Stomach (tissue), 8 donors: ENCODE measurements at regions not wholly inside any gene's neighbourhood (a gene's known extent, or its start where the extent isn't known, plus 50 kb on each side); places are given as distances from the start of the nearest gene placed in this dataset.

Experiments used
- DNase-seq, 2 donors: peaks; one replicate each; pipeline versions ENCODE4 v3.0.0 to v3.0.0-alpha.2; 2013 to 2019
- H3K27ac ChIP-seq, 5 donors: fragments of 200-600 bp in 4 of 5; sonication (generic) in 4 of 5; one replicate each; pipeline ENCODE4 v1.5.1; 2013 to 2019; ENCODE audit warnings: mild to moderate bottlenecking in 1 of 5, moderate library complexity in 1 of 5
- H3K27me3 ChIP-seq, 3 donors: fragments of 200-600 bp; sonication (generic); one replicate each; pipeline ENCODE4 v1.5.1; 2017 to 2019; ENCODE audit warnings: mixed run types in 1 of 3
- H3K36me3 ChIP-seq, 4 donors: fragments of 200-600 bp; sonication (generic); 1 replicate in 3 of 4; 2 replicates in 1 of 4; pipeline ENCODE4 v1.5.1; 2016 to 2019
- H3K4me1 ChIP-seq, 4 donors: fragments of 200-600 bp; sonication (generic); one replicate each; pipeline ENCODE4 v1.5.1; 2016 to 2019
- H3K4me3 ChIP-seq, 4 donors: fragments of 200-600 bp; sonication (generic) in 3 of 4; one replicate each; pipeline ENCODE4 v1.5.1; 2016 to 2019; ENCODE audit warnings: mild to moderate bottlenecking in 1 of 4
- H3K9me3 ChIP-seq, 4 donors: fragments of 200-600 bp; sonication (generic); one replicate each; pipeline ENCODE4 v1.5.1; 2016 to 2019
- CTCF ChIP-seq, 7 experiments: fragments of 450-650 bp in 4 of 7; fragments of 200-600 bp in 3 of 7; sonication (generic) in 3 of 7; IDR thresholded peaks; one replicate each; pipeline ENCODE4 v1.5.1; 2016 to 2019; ENCODE audit warnings: antibody characterized with exemption in 7 of 7, control low read depth in 2 of 7, mild to moderate bottlenecking in 1 of 7
- EP300 ChIP-seq: sonication (generic); formaldehyde crosslinking; IDR thresholded peaks from one replicate; pipeline ENCODE4 v1.6.1; 2017; ENCODE audit warnings: antibody characterized with exemption
- POLR2A ChIP-seq, 4 donors: fragments of 450-650 bp; IDR thresholded peaks; one replicate each; pipeline ENCODE4 v1.6.1; 2016; ENCODE audit warnings: antibody characterized with exemption in 4 of 4, control low read depth in 2 of 4, mild to moderate bottlenecking in 1 of 4, moderate library complexity in 1 of 4
- POLR2AphosphoS5 ChIP-seq, 3 donors: sonication (generic); formaldehyde crosslinking; IDR thresholded peaks; one replicate each; pipeline ENCODE4 v1.6.1; 2016; ENCODE audit warnings: antibody characterized with exemption in 3 of 3
- WGBS, 5 donors: extraction: QIAGEN DNeasy Blood & Tissue Kit in 3 of 5; methylation state at CpG; one replicate each; pipeline versions ENCODE4 v1.1.5 to v1.1.7; 2013 to 2018; 5-methylcytosine and 5-hydroxymethylcytosine counted together
- intact Hi-C: fragments of 100-400 bp; cut with DNase I; formaldehyde crosslinking; loops from one replicate; pipeline ENCODE4 v1.15.1; 2023; ENCODE audit warnings: low total_unique reads
- donor health status: healthy with polysubstance abuse.
- donor health status: Bipolar disorder and iron deficiency.
- donor health status: healthy.

DNA sequence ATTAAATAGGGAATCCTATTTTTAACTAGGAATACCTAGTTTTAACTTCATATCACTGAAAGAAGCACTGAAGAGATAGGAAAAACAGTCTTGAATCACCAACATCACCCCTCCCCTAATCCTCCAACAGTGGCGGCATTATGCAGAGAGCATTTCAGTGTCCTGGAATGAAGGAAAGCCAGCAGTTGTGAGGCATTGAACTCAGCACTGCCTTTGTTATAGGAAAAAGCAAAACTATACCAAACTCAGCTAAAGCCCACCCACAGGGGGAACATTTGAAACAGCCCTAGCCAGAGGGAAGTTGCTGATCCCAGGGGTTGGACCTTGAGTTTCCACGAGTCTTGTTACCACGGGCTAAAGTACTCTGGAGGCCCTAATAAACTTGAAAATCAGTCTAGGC lies 310.6 kb upstream of the EDIL3 start:
- Histone ChIP-seq H3K4me3 (no peak overlapping the region), H3K9me3 (peaks cover 0 to 15% (median 3%) of the 10 kb centered on the region in 4 donors), H3K27me3 (no peaks in the 10 kb centered on the region), H3K36me3 (no peaks in the 10 kb centered on the region), H3K27ac (no peak overlapping the region), H3K4me1 (no peaks in the 10 kb centered on the region)
- intact Hi-C loops, result no loop called here
- WGBS, 5 donors, result 86 to 90% (median 89%) methylated on average over 3 of the region's 3 CpGs
- TF ChIP-seq POLR2AphosphoS5 (IDR thresholded peaks at IDR 0.05), result no peak
- no peak for TF ChIP-seq CTCF (IDR thresholded peaks at IDR 0.05)
- no peak for TF ChIP-seq POLR2A (IDR thresholded peaks at IDR 0.05)
- no peak for TF ChIP-seq EP300
- no peak for DNase-seq

- Histone ChIP-seq H3K4me3 (no peak overlapping the region), H3K9me3 (peaks cover 0 to 15% (median 3%) of the 10 kb centered on the region in 4 donors), H3K4me1 (no peaks in the 10 kb centered on the region), H3K27ac (no peak overlapping the region), H3K27me3 (no peaks in the 10 kb centered on the region), H3K36me3 (no peaks in the 10 kb centered on the region)
- peak in 1 of 2 donors; percentile 2 for DNase-seq
- TF ChIP-seq POLR2AphosphoS5 (IDR thresholded peaks at IDR 0.05) (no peak), POLR2A (IDR thresholded peaks at IDR 0.05) (no peak), CTCF (IDR thresholded peaks at IDR 0.05) (no peak), EP300 (no peak)
- intact Hi-C loops, result no loop called here
- WGBS, 5 donors, result 61 to 70% (median 65%) methylated on average over 4 of the region's 4 CpGs
Observed at GRCh38 chr5:84693256-84693655, 308.6 kb upstream of the EDIL3 start.

DNA sequence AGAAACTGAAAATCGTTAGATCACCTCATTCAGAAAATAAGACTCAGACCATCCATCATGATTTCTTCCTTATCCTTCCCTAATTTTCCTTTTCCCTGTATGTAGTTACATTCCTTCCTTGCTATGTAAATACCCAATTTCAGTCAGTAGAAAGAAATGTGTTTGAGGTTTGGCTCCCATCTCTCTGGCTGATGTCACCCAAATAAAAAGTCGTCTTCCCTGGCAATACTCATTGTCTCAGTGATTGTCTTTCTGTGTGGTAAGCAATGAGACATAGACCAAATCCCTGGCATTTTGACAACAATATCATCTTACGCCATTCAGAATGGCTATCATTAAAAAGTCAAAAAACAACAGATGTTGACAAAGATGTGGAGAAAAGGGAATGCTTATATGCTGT lies 303.9 kb upstream of the EDIL3 start:
- Histone ChIP-seq H3K36me3 (no peaks in the 10 kb centered on the region), H3K27ac (no peak overlapping the region), H3K27me3 (no peaks in the 10 kb centered on the region), H3K4me1 (no peaks in the 10 kb centered on the region), H3K4me3 (no peak overlapping the region), H3K9me3 (no peaks in the 10 kb centered on the region)
- TF ChIP-seq POLR2A (IDR thresholded peaks at IDR 0.05) (no peak), EP300 (no peak), CTCF (IDR thresholded peaks at IDR 0.05) (no peak), POLR2AphosphoS5 (IDR thresholded peaks at IDR 0.05) (no peak)
- WGBS, 5 donors, result 25 to 43% (median 39%) methylated on average over 3 of the region's 3 CpGs
- intact Hi-C loops, result no loop called here
- no peak for DNase-seq

- no peaks in the 10 kb centered on the region for H3K36me3 ChIP-seq
- 41 to 63% (median 52%) methylated on average over 6 of the region's 6 CpGs for WGBS, 5 donors
- no peak overlapping the region for H3K4me3 ChIP-seq
- H3K27ac ChIP-seq, result no peak overlapping the region
- no peaks in the 10 kb centered on the region for H3K9me3 ChIP-seq
- H3K4me1 ChIP-seq, result no peaks in the 10 kb centered on the region
- no peaks in the 10 kb centered on the region for H3K27me3 ChIP-seq
- TF ChIP-seq POLR2A (IDR thresholded peaks at IDR 0.05) (no peak), POLR2AphosphoS5 (IDR thresholded peaks at IDR 0.05) (no peak), EP300 (no peak), CTCF (IDR thresholded peaks at IDR 0.05) (no peak)
- intact Hi-C loops, result no loop called here
- no peak for DNase-seq
Observed at GRCh38 chr5:84685121-84685894, 300.6 kb upstream of the EDIL3 start.
